Endothelial cell of umbilical vein (primary cell): ENCODE measurements at regions not wholly inside any gene's neighbourhood (a gene's known extent, or its start where the extent isn't known, plus 50 kb on each side); places are given as distances from the start of the nearest gene placed in this dataset.

Experiments
- BruUV-seq: library from RNA; stranded (reverse); fragments of 400-500 nt; replicated peaks from 2 replicates; lab custom pipeline; 2021; lab: Mats Ljungman, UMichigan
- CTCF ChIA-PET: fragments of 300-600, 350-600 bp; sonication (Branson Sonifier 250); formaldehyde crosslinking; loops from one replicate; lab custom pipeline; 2021; ENCODE audit warnings: antibody characterized with exemption, inconsistent platforms; lab: Charles Lee
- POLR2A ChIA-PET: fragments of 300-600, 350-600 bp; sonication (Branson Sonifier 250); formaldehyde crosslinking; loops from one replicate; lab custom pipeline; 2021; ENCODE audit warnings: antibody characterized with exemption, inconsistent platforms; lab: Charles Lee
- DNase-seq: peaks from one replicate; pipeline ENCODE4 v3.0.0-alpha.2; 2011; ENCODE audit warnings: low read depth, low spot score
- FAIRE-seq: peaks from 2 replicates; lab custom pipeline; 2011; peaks lifted over from hg19 to GRCh38; lab: Jason Lieb, UNC
- H2AFZ ChIP-seq: 2 replicates; pipeline ENCODE4 v1.6.0; 2012; ENCODE audit warnings: low read depth, low read length, control low read depth, inconsistent platforms
- H3K27ac ChIP-seq: 2 replicates; pipeline ENCODE4 v1.5.1; 2011; ENCODE audit warnings: low read depth, mild to moderate bottlenecking, control low read depth, low read length, moderate library complexity; ENCODE audit not compliant: insufficient read depth
- H3K27me3 ChIP-seq, 2 experiments: 2 replicates each; pipeline versions ENCODE4 v1.6.0 to v1.6.1; 2011; ENCODE audit warnings: low read length in 2 of 2, mixed read lengths in 1 of 2; ENCODE audit not compliant: control insufficient read depth in 2 of 2, insufficient read depth in 2 of 2
- H3K36me3 ChIP-seq, 2 experiments: 2 replicates in 1 of 2; 3 replicates in 1 of 2; pipeline ENCODE4 v1.5.1; 2011; ENCODE audit warnings: low read length in 2 of 2, mild to moderate bottlenecking in 1 of 2, moderate library complexity in 1 of 2; ENCODE audit not compliant: control insufficient read depth in 2 of 2, insufficient read depth in 2 of 2; ENCODE audit errors: extremely low read depth in 1 of 2
- H3K4me1 ChIP-seq: 3 replicates; pipeline ENCODE4 v1.5.1; 2011; ENCODE audit warnings: mild to moderate bottlenecking, low read length; ENCODE audit not compliant: control insufficient read depth, insufficient read depth; ENCODE audit errors: extremely low read depth
- H3K4me2 ChIP-seq: 2 replicates; pipeline ENCODE4 v1.6.1; 2011; ENCODE audit warnings: low read length, control low read depth, mixed read lengths; ENCODE audit not compliant: insufficient read depth
- H3K4me3 ChIP-seq, 3 experiments: fragments of 200-600 bp in 1 of 3; sonication (generic), shearing (Covaris generic) in 1 of 3; replicated peaks in 1 of 3; 2 replicates each; pipeline ENCODE4 v1.5.1; 2011 to 2016; ENCODE audit warnings: control low read depth in 3 of 3, low read length in 3 of 3, mild to moderate bottlenecking in 2 of 3, inconsistent platforms in 1 of 3, low read depth in 1 of 3, moderate library complexity in 1 of 3; ENCODE audit not compliant: insufficient read depth in 1 of 3
- H3K79me2 ChIP-seq: 2 replicates; pipeline ENCODE4 v1.6.0; 2012; ENCODE audit warnings: low read length, inconsistent platforms; ENCODE audit not compliant: control insufficient read depth, insufficient read depth
- H3K9ac ChIP-seq: replicated peaks from 2 replicates; pipeline ENCODE3; 2011; ENCODE audit warnings: low read length, control low read depth; ENCODE audit not compliant: insufficient read depth; ENCODE audit errors: extremely low read depth
- H3K9me1 ChIP-seq: replicated peaks from 3 replicates; pipeline ENCODE4 v1.6.0; 2011; ENCODE audit warnings: mild to moderate bottlenecking, low read length; ENCODE audit not compliant: control insufficient read depth, insufficient read depth; ENCODE audit errors: extremely low read depth
- H3K9me3 ChIP-seq: replicated peaks from 2 replicates; pipeline ENCODE4 v1.5.1; 2012; ENCODE audit warnings: low read length, inconsistent platforms; ENCODE audit not compliant: control insufficient read depth, insufficient read depth
- H4K20me1 ChIP-seq: replicated peaks from 2 replicates; pipeline ENCODE3; 2011; ENCODE audit warnings: mild to moderate bottlenecking, low read length; ENCODE audit not compliant: control insufficient read depth, insufficient read depth; ENCODE audit errors: extremely low read depth
- EZH2 ChIP-seq: IDR thresholded peaks from 2 replicates; pipeline ENCODE4 v1.6.1; 2012; ENCODE audit warnings: borderline replicate concordance, low read depth, mild to moderate bottlenecking, moderate library complexity, low read length, inconsistent platforms; ENCODE audit not compliant: severe bottlenecking
- FOS ChIP-seq: IDR thresholded peaks from 2 replicates; pipeline ENCODE4 v1.6.1; 2011; ENCODE audit warnings: mild to moderate bottlenecking, low read length, moderate library complexity, borderline replicate concordance; ENCODE audit not compliant: insufficient read depth
- GATA2 ChIP-seq: IDR thresholded peaks from 2 replicates; pipeline ENCODE4 v1.7.0; 2011; ENCODE audit warnings: low read depth, mild to moderate bottlenecking, moderate library complexity, mixed read lengths, low read length; ENCODE audit not compliant: insufficient read length, insufficient read depth
- JUN ChIP-seq: IDR thresholded peaks from 2 replicates; pipeline ENCODE4 v1.6.1; 2011; ENCODE audit warnings: borderline replicate concordance, low read depth; ENCODE audit not compliant: insufficient read length, insufficient read depth
- MYC ChIP-seq: IDR thresholded peaks from one replicate; pipeline ENCODE4 v1.6.1; 2011; ENCODE audit warnings: mild to moderate bottlenecking, low read depth, low read length
- POLR2A ChIP-seq: IDR thresholded peaks from 2 replicates; pipeline ENCODE4 v1.6.1; 2012; ENCODE audit warnings: low read depth, mild to moderate bottlenecking, control low read depth, low read length
- POLR2AphosphoS5 ChIP-seq: IDR thresholded peaks from 2 replicates; pipeline ENCODE4 v1.6.1; 2012; ENCODE audit warnings: low read depth, mild to moderate bottlenecking, control low read depth, low read length, moderate library complexity; ENCODE audit not compliant: insufficient read depth
- dilution Hi-C: fragments of 300-500 bp; cut with MboI; formaldehyde crosslinking; loops from one replicate; pipeline ENCODE4 v1.15.0; 2019; ENCODE audit warnings: low sequenced_read_pairs; ENCODE audit not compliant: extremely low pct_ligation_motif_present
- intact Hi-C: fragments of 100-400 bp; cut with micrococcal nuclease; formaldehyde crosslinking; loops from one replicate; pipeline ENCODE4 v1.10.0; 2022
- TF ChIP-seq, protein P1 (sequence below): IDR thresholded peaks from 2 replicates; pipeline ENCODE4 v1.6.1; 2011; ENCODE audit not compliant: insufficient read depth, insufficient read length
- TF ChIP-seq, protein P2 (sequence below), 2 donors: IDR thresholded peaks; 1 replicate in 1 of 2; 2 replicates in 1 of 2; pipeline ENCODE4 v1.5.1; 2011; ENCODE audit warnings: low read length in 2 of 2, mild to moderate bottlenecking in 2 of 2, moderate library complexity in 2 of 2, control low read depth in 1 of 2, inconsistent platforms in 1 of 2, low read depth in 1 of 2; ENCODE audit not compliant: insufficient read depth in 1 of 2; ENCODE audit errors: extremely low read depth in 1 of 2

DNA sequence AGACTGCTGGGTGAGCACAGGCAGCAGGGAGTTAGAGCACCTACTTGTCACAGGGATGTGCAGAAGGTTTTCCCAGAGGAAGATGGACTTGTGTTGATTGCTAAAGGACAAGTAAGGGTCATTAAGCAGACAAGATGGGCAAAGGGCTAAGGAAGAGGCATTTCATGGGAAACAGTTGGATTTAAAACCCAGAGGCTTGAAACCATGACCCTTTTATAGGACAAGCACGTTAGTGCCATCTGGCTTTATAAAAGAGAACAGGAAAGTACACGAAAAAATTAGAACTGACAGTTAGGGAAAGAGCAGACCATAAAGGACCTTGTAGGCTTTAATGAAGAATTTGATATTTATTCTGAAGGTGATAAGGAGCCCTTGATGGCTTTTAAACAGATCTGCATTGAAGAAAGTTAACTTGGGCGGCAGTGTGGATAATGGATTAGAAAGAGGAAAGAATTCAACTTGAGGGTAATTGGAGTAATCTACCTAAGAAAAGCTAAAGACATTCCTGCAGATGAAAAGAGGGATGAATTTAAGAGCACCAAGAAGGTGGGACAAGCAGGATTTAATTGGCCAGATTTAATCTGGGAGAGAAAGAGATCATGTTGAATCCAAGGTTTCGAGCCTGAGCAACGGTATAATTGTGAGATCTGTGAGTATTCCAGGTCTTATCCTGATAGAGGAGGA, 68.6 kb downstream of the ZC3H11B start:
- Histone ChIP-seq H4K20me1 (no peaks in the 10 kb centered on the region), H2AFZ (no peak overlapping the region), H3K9me3 (no peaks in the 10 kb centered on the region), H3K4me2 (no peak overlapping the region), H3K79me2 (no peaks in the 10 kb centered on the region), H3K4me1 (no peaks in the 10 kb centered on the region), H3K36me3 (no peaks in the 10 kb centered on the region), H3K9ac (no peak overlapping the region), H3K27ac (no peak overlapping the region), H3K4me3 (no peak overlapping the region), H3K27me3 (no peaks in the 10 kb centered on the region), H3K9me1 (no peaks in the 10 kb centered on the region)
- intact Hi-C loops, result no loop called here
- TF ChIP-seq POLR2A (no peak), FOS (no peak), POLR2AphosphoS5 (no peak), GATA2 (no peak), EZH2 (no peak), MYC (no peak), JUN (no peak)
- TF ChIP-seq, protein P1, sequence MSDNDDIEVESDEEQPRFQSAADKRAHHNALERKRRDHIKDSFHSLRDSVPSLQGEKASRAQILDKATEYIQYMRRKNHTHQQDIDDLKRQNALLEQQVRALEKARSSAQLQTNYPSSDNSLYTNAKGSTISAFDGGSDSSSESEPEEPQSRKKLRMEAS, result no peak
- TF ChIP-seq, protein P2, sequence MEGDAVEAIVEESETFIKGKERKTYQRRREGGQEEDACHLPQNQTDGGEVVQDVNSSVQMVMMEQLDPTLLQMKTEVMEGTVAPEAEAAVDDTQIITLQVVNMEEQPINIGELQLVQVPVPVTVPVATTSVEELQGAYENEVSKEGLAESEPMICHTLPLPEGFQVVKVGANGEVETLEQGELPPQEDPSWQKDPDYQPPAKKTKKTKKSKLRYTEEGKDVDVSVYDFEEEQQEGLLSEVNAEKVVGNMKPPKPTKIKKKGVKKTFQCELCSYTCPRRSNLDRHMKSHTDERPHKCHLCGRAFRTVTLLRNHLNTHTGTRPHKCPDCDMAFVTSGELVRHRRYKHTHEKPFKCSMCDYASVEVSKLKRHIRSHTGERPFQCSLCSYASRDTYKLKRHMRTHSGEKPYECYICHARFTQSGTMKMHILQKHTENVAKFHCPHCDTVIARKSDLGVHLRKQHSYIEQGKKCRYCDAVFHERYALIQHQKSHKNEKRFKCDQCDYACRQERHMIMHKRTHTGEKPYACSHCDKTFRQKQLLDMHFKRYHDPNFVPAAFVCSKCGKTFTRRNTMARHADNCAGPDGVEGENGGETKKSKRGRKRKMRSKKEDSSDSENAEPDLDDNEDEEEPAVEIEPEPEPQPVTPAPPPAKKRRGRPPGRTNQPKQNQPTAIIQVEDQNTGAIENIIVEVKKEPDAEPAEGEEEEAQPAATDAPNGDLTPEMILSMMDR (IDR thresholded peaks at IDR 0.05; ENCODE audit: extremely low read depth in 1 of 2, insufficient read depth in 1 of 2, low read depth in 1 of 2, low read length in 2 of 2), result no peak
- FAIRE-seq (no peak), DNase-seq (no peak)
- ChIA-PET CTCF (no interaction called here), POLR2A (no interaction called here)
- dilution Hi-C loops, result no loop called here
- no TSS peak for BruUV-seq
